ENCODE measurements at regions not wholly inside any gene's neighbourhood (a gene's known extent, or its start where the extent isn't known, plus 50 kb on each side); places are given as distances from the start of the nearest gene placed in this dataset.

- 76 to 77% methylated on average over 11 to 12 of the region's 12 CpGs for WGBS, 2 experiments (ENCODE audit: insufficient coverage in 2 of 2)
- H3K36me3 ChIP-seq (ENCODE audit: control insufficient read depth, insufficient read depth, low read length): no peaks in the 10 kb centered on the region
- no peaks in the 10 kb centered on the region for H3K9me3 ChIP-seq (ENCODE audit: control insufficient read depth, low read length)
- peaks cover 16% of the 10 kb centered on the region for H3K4me1 ChIP-seq (ENCODE audit: control insufficient read depth, insufficient read depth, low read length, poor library complexity, severe bottlenecking)
- H3K27ac ChIP-seq (ENCODE audit: low read depth, low read length, severe bottlenecking): peak overlapping the region; percentile 18
- H3K4me3 ChIP-seq (ENCODE audit: extremely low read depth, insufficient read depth, low read length, poor library complexity, severe bottlenecking): no peak overlapping the region
Observed at GRCh38 chr7:47724335-47724982, 142.5 kb upstream of the TNS3 start.

GRCh38 chr7:47722126-47722525 is 140.2 kb upstream of the TNS3 start:
- WGBS, 2 experiments (ENCODE audit: insufficient coverage in 2 of 2): 90% methylated on average over 6 to 8 of the region's 8 CpGs
- Histone ChIP-seq H3K4me1 (ENCODE audit: control insufficient read depth, insufficient read depth, low read length, poor library complexity, severe bottlenecking) (peaks cover 16% of the 10 kb centered on the region), H3K9me3 (ENCODE audit: control insufficient read depth, low read length) (no peaks in the 10 kb centered on the region), H3K4me3 (ENCODE audit: extremely low read depth, insufficient read depth, low read length, poor library complexity, severe bottlenecking) (no peak overlapping the region), H3K27ac (ENCODE audit: low read depth, low read length, severe bottlenecking) (no peak overlapping the region), H3K36me3 (ENCODE audit: control insufficient read depth, insufficient read depth, low read length) (no peaks in the 10 kb centered on the region)

DNA sequence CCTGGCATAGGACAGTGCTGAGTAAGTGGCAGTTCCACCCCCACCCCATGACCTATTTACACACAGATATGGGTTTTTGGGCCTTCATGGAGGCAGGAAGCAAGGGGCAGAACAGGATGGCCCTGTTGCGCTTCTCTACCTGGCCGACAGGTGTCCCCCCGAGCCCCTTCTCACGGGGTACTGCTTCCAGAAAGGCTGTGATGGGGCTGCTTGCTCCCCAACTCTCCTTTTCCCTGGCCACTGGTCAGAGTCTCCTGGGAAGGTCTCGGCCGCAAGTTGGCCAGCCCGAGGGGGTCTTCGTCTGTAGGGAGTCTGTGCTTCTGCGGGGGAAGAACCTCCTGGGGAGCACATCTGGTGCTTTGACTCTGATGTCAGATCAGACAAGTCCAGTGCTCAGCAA is 139.8 kb upstream of the TNS3 start:
- Histone ChIP-seq H3K27ac (ENCODE audit: low read depth, low read length, severe bottlenecking) (no peak overlapping the region), H3K4me3 (ENCODE audit: extremely low read depth, insufficient read depth, low read length, poor library complexity, severe bottlenecking) (no peak overlapping the region), H3K9me3 (ENCODE audit: control insufficient read depth, low read length) (no peaks in the 10 kb centered on the region), H3K36me3 (ENCODE audit: control insufficient read depth, insufficient read depth, low read length) (no peaks in the 10 kb centered on the region), H3K4me1 (ENCODE audit: control insufficient read depth, insufficient read depth, low read length, poor library complexity, severe bottlenecking) (peaks cover 16% of the 10 kb centered on the region)
- WGBS, 2 experiments (ENCODE audit: insufficient coverage in 2 of 2): 91 to 93% methylated on average over 8 to 9 of the region's 9 CpGs

DNA sequence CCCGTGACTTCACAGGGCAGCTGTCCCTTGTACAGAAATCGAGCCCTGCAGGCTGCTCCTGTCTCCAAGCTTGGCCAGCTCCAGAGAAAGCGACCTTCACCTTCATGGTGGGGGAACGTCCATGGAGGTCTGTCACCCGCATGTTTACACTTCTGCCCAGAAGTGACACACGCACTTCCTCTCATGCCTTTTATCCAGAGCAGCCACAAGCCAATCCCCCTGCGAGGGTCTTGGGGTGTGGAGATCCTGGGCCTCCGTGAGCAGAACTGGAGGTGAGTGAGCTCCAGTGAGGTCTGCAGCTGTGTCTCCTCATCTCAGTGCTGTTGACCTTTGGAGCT is 139.0 kb upstream of the TNS3 start:
- no peak overlapping the region for H3K27ac ChIP-seq (ENCODE audit: low read depth, low read length, severe bottlenecking)
- H3K9me3 ChIP-seq (ENCODE audit: control insufficient read depth, low read length): no peaks in the 10 kb centered on the region
- H3K4me1 ChIP-seq (ENCODE audit: control insufficient read depth, insufficient read depth, low read length, poor library complexity, severe bottlenecking): peaks cover 16% of the 10 kb centered on the region
- WGBS, 2 experiments (ENCODE audit: insufficient coverage in 2 of 2): 88 to 91% methylated on average over 5 to 8 of the region's 8 CpGs
- H3K4me3 ChIP-seq (ENCODE audit: extremely low read depth, insufficient read depth, low read length, poor library complexity, severe bottlenecking): no peak overlapping the region
- H3K36me3 ChIP-seq (ENCODE audit: control insufficient read depth, insufficient read depth, low read length): no peaks in the 10 kb centered on the region

GRCh38 chr7:47720141-47720906 is 138.4 kb upstream of the TNS3 start:
- H3K4me1 ChIP-seq (ENCODE audit: control insufficient read depth, insufficient read depth, low read length, poor library complexity, severe bottlenecking): peaks cover 12% of the 10 kb centered on the region
- H3K36me3 ChIP-seq (ENCODE audit: control insufficient read depth, insufficient read depth, low read length): no peaks in the 10 kb centered on the region
- WGBS, 2 experiments (ENCODE audit: insufficient coverage in 2 of 2): 74 to 80% methylated on average over 10 to 12 of the region's 12 CpGs
- no peaks in the 10 kb centered on the region for H3K9me3 ChIP-seq (ENCODE audit: control insufficient read depth, low read length)
- no peak overlapping the region for H3K27ac ChIP-seq (ENCODE audit: low read depth, low read length, severe bottlenecking)
- H3K4me3 ChIP-seq (ENCODE audit: extremely low read depth, insufficient read depth, low read length, poor library complexity, severe bottlenecking): no peak overlapping the region

- H3K4me3 ChIP-seq (ENCODE audit: extremely low read depth, insufficient read depth, low read length, poor library complexity, severe bottlenecking): no peak overlapping the region
- no peaks in the 10 kb centered on the region for H3K9me3 ChIP-seq (ENCODE audit: control insufficient read depth, low read length)
- no peaks in the 10 kb centered on the region for H3K36me3 ChIP-seq (ENCODE audit: control insufficient read depth, insufficient read depth, low read length)
- WGBS, 2 experiments (ENCODE audit: insufficient coverage in 2 of 2): 96 to 98% methylated on average over 6 of the region's 7 CpGs
- peaks cover 6% of the 10 kb centered on the region for H3K4me1 ChIP-seq (ENCODE audit: control insufficient read depth, insufficient read depth, low read length, poor library complexity, severe bottlenecking)
- H3K27ac ChIP-seq (ENCODE audit: low read depth, low read length, severe bottlenecking): no peak overlapping the region
Observed at GRCh38 chr7:47719675-47720074, 137.8 kb upstream of the TNS3 start.

- H3K9me3 ChIP-seq (ENCODE audit: control insufficient read depth, low read length): no peaks in the 10 kb centered on the region
- no peaks in the 10 kb centered on the region for H3K36me3 ChIP-seq (ENCODE audit: control insufficient read depth, insufficient read depth, low read length)
- WGBS, 2 experiments (ENCODE audit: insufficient coverage in 2 of 2): 90 to 95% methylated on average over 2 to 4 of the region's 5 CpGs
- no peaks in the 10 kb centered on the region for H3K4me1 ChIP-seq (ENCODE audit: control insufficient read depth, insufficient read depth, low read length, poor library complexity, severe bottlenecking)
- no peak overlapping the region for H3K27ac ChIP-seq (ENCODE audit: low read depth, low read length, severe bottlenecking)
- no peak overlapping the region for H3K4me3 ChIP-seq (ENCODE audit: extremely low read depth, insufficient read depth, low read length, poor library complexity, severe bottlenecking)
Observed at GRCh38 chr7:47715631-47716068, 133.7 kb upstream of the TNS3 start.

DNA sequence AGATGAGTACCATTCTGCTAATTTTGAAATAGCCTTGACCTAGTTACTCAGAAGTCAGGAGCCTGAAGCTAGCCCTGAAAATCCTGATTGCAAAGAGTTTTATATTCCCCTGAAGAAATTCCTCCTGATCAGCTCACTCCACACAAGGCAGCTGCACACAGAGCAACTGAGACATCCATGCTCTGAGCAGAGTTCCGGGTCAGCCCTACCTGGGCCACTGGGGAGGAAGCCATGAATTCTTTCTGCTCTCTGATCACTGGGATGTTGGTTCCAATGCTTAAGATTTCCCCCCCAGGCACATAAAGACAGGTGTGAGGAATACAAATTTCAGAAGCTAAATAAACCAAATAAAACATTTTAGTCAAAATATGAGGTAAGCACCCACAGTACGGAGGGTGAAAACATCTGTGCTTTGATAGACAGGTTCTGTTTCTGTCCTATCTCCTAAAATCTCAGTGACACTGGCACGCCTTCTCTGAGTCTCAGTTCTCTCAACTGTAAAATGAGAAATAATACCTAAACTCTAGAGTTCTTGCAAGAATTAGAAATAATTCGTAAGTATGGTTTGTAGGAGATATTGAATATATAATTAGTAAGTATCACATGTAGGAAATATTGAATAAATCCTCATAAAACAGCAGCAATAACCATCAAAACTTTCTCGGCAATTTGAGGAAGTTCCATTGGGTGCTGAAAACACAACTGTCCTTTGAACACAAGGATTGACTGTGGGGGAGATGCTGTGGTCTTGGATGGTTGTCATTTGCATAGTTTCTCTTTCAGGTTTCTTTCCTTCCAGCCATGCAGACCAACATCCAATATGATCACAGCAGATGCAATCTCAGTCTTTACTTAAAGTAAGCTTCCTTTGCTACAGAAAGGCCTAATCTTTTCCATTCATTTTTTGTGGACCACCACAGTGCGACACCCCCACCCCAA is 133.0 kb upstream of the TNS3 start:
- H3K36me3 ChIP-seq (ENCODE audit: control insufficient read depth, insufficient read depth, low read length): no peaks in the 10 kb centered on the region

GRCh38 chr7:47713595-47713994 is 131.7 kb upstream of the TNS3 start:
- Histone ChIP-seq H3K4me1 (ENCODE audit: control insufficient read depth, insufficient read depth, low read length, poor library complexity, severe bottlenecking) (no peaks in the 10 kb centered on the region), H3K27ac (ENCODE audit: low read depth, low read length, severe bottlenecking) (no peak overlapping the region), H3K36me3 (ENCODE audit: control insufficient read depth, insufficient read depth, low read length) (no peaks in the 10 kb centered on the region), H3K9me3 (ENCODE audit: control insufficient read depth, low read length) (no peaks in the 10 kb centered on the region), H3K4me3 (ENCODE audit: extremely low read depth, insufficient read depth, low read length, poor library complexity, severe bottlenecking) (no peak overlapping the region)
- 92 to 95% methylated on average over 6 of the region's 6 CpGs for WGBS, 2 experiments (ENCODE audit: insufficient coverage in 2 of 2)

More for the DNA sequence above, 133.0 kb upstream of the TNS3 start:
- Histone ChIP-seq H3K27ac (ENCODE audit: low read depth, low read length, severe bottlenecking) (no peak overlapping the region), H3K9me3 (ENCODE audit: control insufficient read depth, low read length) (no peaks in the 10 kb centered on the region), H3K4me3 (ENCODE audit: extremely low read depth, insufficient read depth, low read length, poor library complexity, severe bottlenecking) (no peak overlapping the region), H3K4me1 (ENCODE audit: control insufficient read depth, insufficient read depth, low read length, poor library complexity, severe bottlenecking) (no peaks in the 10 kb centered on the region)
- WGBS, 2 experiments (ENCODE audit: insufficient coverage in 2 of 2): 83 to 90% methylated on average over 1 to 2 of the region's 6 CpGs

DNA sequence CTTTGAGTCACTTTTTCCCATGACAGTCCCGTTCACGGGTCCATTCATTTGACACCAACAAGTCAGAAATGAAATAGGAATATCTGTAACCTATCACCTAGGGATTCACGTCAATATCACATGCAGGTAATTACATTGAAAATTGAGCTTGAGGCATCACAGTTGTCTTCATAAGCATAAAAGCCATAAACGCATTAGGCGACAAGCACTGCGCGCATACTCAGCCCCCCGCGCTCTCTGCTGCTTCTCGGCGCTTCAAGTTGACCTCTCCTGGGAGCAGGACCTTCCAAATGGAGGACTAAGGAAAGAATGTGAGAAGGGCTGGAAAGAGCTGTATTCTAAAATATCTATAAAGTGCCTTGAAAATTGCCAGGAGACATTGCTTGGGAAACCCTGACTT is 130.5 kb upstream of the TNS3 start:
- WGBS, 2 experiments (ENCODE audit: insufficient coverage in 2 of 2): 93 to 98% methylated on average over 8 to 9 of the region's 11 CpGs
- no peak overlapping the region for H3K27ac ChIP-seq (ENCODE audit: low read depth, low read length, severe bottlenecking)

More for the DNA sequence above, 130.5 kb upstream of the TNS3 start:
- Histone ChIP-seq H3K4me1 (ENCODE audit: control insufficient read depth, insufficient read depth, low read length, poor library complexity, severe bottlenecking) (no peaks in the 10 kb centered on the region), H3K9me3 (ENCODE audit: control insufficient read depth, low read length) (no peaks in the 10 kb centered on the region), H3K4me3 (ENCODE audit: extremely low read depth, insufficient read depth, low read length, poor library complexity, severe bottlenecking) (no peak overlapping the region), H3K36me3 (ENCODE audit: control insufficient read depth, insufficient read depth, low read length) (no peaks in the 10 kb centered on the region)
